GM10266 (cell line): ENCODE measurements at regions not wholly inside any gene's neighbourhood (a gene's known extent, or its start where the extent isn't known, plus 50 kb on each side); places are given as distances from the start of the nearest gene placed in this dataset.
"Not testable (repeated sequence)": the region's sequence is repeated elsewhere in the genome, so short reads cannot be mapped to it uniquely, and the experiment has no call there.

Experiments
- DNase-seq: peaks from one replicate; pipeline ENCODE4 v3.0.0; 2012; ENCODE audit errors: extremely low spot score
- TF ChIP-seq, protein P1 (sequence below): IDR thresholded peaks from 2 replicates; pipeline ENCODE4 v1.5.1; 2012; ENCODE audit warnings: mild to moderate bottlenecking, low read depth; ENCODE audit not compliant: control insufficient read depth, insufficient read depth; ENCODE audit errors: missing control alignments

DNA sequence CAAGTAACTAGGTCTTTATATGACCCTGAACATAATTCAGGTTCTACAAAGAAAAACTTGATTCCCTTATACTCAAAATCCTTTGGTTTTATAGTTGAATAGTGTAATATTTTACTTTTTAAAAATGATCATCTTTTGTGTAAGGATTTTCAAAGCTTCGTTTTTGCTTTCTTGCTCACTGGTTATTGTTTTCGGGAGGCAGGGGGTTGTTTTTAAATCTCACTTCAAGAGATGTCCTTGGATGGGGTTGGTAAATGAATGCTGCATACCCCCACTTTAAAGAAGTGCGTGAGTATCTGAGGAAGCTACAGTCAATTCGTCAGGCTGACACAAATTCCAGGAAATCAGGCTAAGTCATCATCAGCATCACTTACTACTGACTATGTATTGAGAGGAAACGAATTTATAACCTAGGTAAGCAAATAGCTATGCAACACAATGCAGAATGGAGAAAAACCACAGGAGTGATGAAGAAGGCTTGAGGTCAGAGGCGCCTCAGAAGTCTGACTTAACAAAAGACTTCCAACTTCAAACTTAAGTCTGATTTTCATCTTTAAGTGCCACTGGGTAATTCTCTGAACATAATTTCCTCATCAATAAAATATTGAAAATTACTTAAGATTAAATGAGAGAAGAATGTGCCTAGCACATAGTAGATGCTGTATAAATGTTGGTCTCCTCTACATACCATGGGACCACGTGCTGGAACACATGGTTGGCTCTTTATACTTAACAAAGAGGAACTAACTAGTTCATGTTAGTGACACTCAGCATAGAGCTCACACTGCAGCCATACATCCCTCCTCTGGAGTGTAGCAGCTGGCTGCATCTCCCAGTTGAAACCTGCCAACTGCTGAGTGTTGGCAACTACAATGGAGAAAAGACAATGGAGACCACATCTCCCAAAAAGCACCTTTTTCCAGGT, 106.0 kb upstream of the KIF2A start:
- TF ChIP-seq, protein P1, sequence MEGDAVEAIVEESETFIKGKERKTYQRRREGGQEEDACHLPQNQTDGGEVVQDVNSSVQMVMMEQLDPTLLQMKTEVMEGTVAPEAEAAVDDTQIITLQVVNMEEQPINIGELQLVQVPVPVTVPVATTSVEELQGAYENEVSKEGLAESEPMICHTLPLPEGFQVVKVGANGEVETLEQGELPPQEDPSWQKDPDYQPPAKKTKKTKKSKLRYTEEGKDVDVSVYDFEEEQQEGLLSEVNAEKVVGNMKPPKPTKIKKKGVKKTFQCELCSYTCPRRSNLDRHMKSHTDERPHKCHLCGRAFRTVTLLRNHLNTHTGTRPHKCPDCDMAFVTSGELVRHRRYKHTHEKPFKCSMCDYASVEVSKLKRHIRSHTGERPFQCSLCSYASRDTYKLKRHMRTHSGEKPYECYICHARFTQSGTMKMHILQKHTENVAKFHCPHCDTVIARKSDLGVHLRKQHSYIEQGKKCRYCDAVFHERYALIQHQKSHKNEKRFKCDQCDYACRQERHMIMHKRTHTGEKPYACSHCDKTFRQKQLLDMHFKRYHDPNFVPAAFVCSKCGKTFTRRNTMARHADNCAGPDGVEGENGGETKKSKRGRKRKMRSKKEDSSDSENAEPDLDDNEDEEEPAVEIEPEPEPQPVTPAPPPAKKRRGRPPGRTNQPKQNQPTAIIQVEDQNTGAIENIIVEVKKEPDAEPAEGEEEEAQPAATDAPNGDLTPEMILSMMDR: no peak
- no peak for DNase-seq

DNA sequence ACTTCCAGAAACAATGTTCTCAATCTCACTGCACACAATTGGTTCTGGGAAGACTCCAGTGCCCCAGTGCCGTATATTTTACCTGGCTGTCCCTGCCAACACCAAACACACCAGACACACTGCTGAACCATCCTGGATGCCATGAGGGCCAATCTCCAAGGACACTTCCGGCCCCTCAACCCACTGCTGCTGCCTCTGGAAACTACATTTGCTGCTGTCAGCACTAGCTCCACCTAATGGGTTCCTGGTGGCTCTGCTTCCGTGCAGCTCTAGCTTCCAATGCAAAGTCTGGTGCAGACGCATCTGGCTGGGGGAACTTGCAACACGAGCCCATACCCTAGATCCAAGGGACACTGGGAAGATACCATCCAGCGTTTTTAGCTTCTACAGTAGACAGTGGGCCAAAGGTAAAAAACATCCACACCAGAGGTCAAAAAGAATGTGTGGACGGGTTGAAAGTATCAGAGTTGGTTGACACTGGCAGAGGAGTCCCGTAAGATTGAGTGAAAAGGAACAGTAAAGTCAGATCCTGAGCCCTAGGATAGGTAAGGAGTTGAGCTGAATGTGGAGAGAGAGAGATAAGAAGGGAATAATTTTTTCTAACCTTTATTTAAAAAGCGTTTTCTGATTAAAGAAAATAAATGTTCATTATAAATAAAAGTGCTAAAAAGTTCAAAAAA, 99.7 kb upstream of the KIF2A start:
- TF ChIP-seq, protein P1: no peak
- no peak for DNase-seq

DNA sequence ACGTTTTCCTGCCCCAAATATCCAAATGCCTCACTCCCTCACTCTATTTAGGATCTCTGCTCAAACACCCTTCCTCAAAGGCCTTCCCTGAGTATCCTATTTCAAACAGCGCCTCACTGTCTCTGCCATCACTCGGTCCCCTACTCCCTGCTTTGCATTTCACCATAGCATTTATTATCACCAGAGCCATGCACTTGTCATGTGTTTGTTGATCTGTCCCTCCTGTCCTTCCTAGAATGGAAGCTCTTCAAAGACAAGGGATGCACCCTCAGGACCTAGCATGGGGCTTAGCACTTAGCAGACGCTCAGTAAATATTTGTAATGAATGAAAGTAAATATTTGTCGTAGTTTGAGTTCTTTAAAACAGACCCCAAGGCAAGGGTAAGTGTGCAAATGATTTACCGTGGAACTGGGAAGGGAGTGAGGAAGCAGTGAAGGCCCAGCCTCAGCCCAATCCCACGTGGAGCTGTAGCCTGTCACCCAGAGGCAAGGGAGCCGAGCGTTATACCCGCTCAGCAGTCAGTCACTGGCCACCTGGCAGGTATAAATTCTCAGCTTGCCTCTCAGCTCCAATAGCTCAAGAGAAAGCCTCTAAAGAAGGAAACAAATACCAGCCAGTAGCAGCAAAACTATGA, 97.7 kb upstream of the KIF2A start:
- TF ChIP-seq, protein P1: no peak
- no peak for DNase-seq

DNA sequence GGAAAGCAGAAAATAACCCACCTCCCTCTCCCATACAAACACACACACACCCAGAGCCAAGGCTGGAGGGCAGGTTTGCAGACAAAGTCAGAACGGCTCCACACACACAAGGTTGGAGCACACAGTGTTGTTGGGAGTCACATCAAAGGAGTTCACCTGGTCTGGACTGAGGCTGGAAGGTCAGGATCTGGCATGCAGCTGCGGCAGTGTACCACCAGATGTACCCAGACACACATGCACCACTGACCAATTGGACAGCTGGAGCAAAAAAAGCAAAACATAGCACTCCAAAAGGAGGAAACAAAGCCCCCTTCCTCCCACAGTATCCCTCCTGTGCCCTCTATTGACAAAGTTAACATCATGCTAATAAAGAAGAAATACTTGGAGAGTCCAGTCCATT, 94.6 kb upstream of the KIF2A start:
- TF ChIP-seq, protein P1: no peak
- DNase-seq: no peak

DNA sequence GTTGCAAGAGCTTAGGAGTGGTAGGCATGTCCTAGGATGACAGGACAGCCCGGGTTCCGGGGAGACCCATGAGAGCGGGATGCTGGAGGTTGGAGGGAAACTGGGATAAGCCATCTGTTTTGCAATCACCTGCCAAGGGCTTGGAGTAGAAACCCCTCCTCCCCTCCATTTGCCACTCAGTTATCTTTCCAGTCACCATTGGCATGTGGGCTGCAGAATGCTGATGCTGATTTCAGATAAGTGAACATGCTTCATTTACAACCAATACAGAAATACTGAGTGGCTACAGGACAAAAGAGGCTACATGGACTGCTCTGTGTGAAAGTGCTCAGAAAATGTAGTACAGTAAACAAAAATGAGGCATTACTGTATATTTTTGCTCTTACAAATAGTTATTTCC, 93.4 kb upstream of the KIF2A start:
- TF ChIP-seq, protein P1: no peak
- no peak for DNase-seq

DNA sequence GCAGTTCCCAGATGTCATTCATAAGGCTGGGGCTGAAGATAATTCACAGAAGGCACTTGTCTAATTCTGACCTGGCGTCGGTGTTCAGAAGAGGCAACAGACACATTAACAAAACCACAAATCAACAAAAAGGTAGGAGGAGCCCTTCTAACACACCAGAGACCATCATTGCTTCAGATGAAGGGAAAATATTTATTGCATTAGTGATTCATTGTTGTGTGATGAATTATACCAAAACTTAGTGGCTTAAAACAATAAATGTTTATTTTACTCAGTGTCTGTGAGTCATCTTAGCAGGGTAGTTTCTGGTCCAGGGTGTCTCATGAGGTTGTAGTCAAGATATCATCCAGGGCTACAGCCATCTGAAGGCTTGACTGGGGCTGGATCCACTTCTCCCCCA, 91.3 kb upstream of the KIF2A start:
- TF ChIP-seq, protein P1: no peak

DNA sequence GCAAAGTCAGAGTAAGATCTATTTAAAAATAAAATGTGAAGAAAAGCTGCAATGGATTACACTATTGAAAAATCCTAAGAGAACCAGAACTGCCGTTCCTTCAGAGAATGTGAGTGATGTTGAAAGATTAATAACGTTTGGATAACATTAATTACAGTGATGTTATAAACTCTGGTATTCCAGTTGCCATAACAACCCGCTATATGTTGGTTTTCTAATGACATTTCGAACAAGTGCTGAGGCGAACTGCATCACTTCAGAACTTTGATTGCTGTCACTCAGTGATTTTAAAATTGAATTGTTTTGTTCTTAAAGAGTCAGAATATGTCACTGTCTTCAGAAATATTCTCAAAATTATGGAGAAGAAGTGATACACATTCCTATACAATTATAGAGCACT, 89.4 kb upstream of the KIF2A start:
- not testable (repeated sequence) for DNase-seq

More for the DNA sequence above, 91.3 kb upstream of the KIF2A start:
- DNase-seq: no peak

DNA sequence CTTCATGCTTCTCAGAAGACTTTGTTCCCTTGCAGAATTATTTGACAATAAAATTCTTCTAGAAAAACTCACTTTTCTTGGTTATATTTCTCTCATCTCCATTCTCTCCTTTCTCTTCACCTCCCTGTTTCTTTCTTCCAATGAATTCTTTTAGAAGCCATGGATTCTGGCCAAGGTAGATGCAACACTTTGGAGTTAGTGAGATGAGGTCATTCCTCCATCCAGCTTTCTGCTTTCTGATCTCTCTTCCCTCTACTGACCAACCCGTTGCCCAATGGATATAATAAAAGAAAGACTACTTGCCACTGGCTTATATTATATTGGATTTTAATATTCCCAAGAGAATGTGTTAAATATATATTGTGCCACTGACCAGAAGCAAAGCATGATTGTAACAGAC, 88.9 kb upstream of the KIF2A start:
- DNase-seq: not testable (repeated sequence)

DNA sequence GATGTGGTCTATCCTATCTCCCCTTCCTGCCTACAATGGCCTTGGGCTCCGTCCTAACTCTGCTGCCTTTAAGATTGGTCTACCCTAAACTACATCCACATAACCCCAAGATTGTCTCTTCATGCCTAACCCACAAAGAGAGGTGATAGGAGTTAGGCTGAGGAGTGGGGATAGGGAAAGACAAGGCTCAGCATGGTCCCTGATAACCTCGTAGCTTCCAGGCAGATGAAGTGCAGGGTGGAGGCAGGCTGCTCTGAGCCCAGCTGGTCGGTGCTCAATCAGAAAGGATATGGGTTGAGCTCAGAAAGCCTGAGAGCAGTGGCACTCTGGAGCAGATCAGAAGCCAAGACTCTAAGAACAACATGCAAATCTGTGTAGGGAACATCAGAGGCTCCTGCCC, 87.1 kb upstream of the KIF2A start:
- not testable (repeated sequence) for DNase-seq

DNA sequence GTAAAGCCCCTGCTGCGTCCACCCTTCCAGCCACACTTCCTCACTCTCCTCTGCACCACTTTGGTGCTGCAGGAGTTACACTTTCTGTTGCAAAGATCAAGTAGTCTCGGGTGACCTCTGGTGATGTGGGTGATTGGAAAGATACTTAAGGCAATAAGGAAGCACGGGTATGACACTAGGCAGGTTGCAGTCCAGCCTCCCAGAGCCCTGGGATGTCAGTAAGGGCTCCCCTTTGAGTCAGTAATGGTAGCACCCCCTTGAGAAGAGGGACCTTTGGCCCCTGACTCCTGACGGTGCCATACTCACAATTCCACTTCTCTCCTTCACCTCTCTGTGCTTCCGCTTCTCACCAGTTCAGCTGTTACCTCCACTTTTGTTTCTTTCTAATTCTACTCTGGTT, 84.1 kb upstream of the KIF2A start:
- not testable (repeated sequence) for DNase-seq

DNA sequence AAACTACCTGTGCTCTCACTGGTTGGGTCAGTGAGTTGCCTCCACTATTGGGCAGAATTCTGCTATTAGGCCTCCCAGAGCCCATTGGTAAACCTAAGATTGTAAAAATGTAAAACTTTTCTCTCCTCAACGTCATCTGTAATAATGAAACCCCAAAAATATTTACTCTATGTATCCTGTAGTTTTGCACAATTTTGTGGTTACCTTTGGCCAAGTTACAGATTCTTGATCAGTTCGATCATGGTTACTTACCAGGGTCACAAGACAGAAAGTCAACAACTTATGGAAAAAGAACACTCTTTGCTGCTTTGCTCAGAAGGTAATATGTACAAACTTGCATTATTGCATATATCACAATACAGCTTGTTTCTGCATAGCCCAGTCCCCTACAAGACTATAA, 83.7 kb upstream of the KIF2A start:
- DNase-seq: not testable (repeated sequence)
